Esophagus squamous epithelium (tissue), 5 donors: ENCODE measurements at regions not wholly inside any gene's neighbourhood (a gene's known extent, or its start where the extent isn't known, plus 50 kb on each side); places are given as distances from the start of the nearest gene placed in this dataset.

Experiments used
- DNase-seq: peaks from one replicate; lab custom pipeline; 2025; lab: John Stamatoyannopoulos, UW
- H3K27ac ChIP-seq, 4 donors: fragments of 200-600 bp; sonication (generic); one replicate each; pipeline ENCODE4 v1.5.1; 2016 to 2019; ENCODE audit warnings: mild to moderate bottlenecking in 1 of 4
- H3K27me3 ChIP-seq, 4 donors: fragments of 200-600 bp; sonication (generic); 1 replicate in 3 of 4; 2 replicates in 1 of 4; pipeline versions ENCODE4 v1.5.1 to v1.6.0; 2017 to 2021; ENCODE audit warnings: antibody characterized with exemption in 1 of 4
- H3K36me3 ChIP-seq, 3 donors: fragments of 200-600 bp; sonication (generic); one replicate each; pipeline ENCODE4 v1.5.1; 2016 to 2019
- H3K4me1 ChIP-seq, 3 donors: fragments of 200-600 bp; sonication (generic); one replicate each; pipeline ENCODE4 v1.5.1; 2017 to 2019
- H3K4me3 ChIP-seq, 4 donors: fragments of 200-600 bp; sonication (generic); 1 replicate in 3 of 4; 2 replicates in 1 of 4; pipeline ENCODE4 v1.5.1; 2016 to 2019; ENCODE audit warnings: mild to moderate bottlenecking in 2 of 4, moderate library complexity in 1 of 4
- H3K9me3 ChIP-seq, 3 donors: fragments of 200-600 bp; sonication (generic); one replicate each; pipeline ENCODE4 v1.5.1; 2016 to 2019
- CTCF ChIP-seq, 6 experiments: fragments of 450-650 bp in 4 of 6; fragments of 200-600 bp in 2 of 6; sonication (generic) in 2 of 6; IDR thresholded peaks; one replicate each; pipeline ENCODE4 v1.5.1; 2016 to 2019; ENCODE audit warnings: antibody characterized with exemption in 6 of 6, mild to moderate bottlenecking in 4 of 6, moderate library complexity in 4 of 6
- POLR2A ChIP-seq, 4 donors: fragments of 450-650 bp; IDR thresholded peaks; one replicate each; pipeline ENCODE4 v1.6.1; 2017; ENCODE audit warnings: antibody characterized with exemption in 4 of 4, mild to moderate bottlenecking in 4 of 4, moderate library complexity in 3 of 4
- WGBS, 2 donors: methylation state at CpG; one replicate each; pipeline ENCODE4 v1.1.5; 2018; 5-methylcytosine and 5-hydroxymethylcytosine counted together
- intact Hi-C: fragments of 100-400 bp; cut with DNase I; formaldehyde crosslinking; loops from one replicate; pipeline ENCODE4 v1.15.0; 2022
- donor health status: DM: yes; HTN: yes; CAD: no.

- Histone ChIP-seq H3K4me1 (no peaks in the 10 kb centered on the region), H3K4me3 (no peak overlapping the region), H3K36me3 (no peaks in the 10 kb centered on the region), H3K9me3 (no peaks in the 10 kb centered on the region), H3K27me3 (no peaks in the 10 kb centered on the region), H3K27ac (no peak overlapping the region)
- intact Hi-C loops, result no loop called here
- TF ChIP-seq POLR2A (IDR thresholded peaks at IDR 0.05) (no peak), CTCF (IDR thresholded peaks at IDR 0.05) (no peak)
- WGBS, 2 donors, result 80 to 91% methylated on average over 3 of the region's 3 CpGs
- DNase-seq, result no peak
Observed at GRCh38 chr9:13750639-13751038, 471.1 kb upstream of the MPDZ start.

GRCh38 chr9:13750061-13750460, 470.6 kb upstream of the MPDZ start:
- DNase-seq, result no peak
- Histone ChIP-seq H3K36me3 (no peaks in the 10 kb centered on the region), H3K4me3 (no peak overlapping the region), H3K27ac (no peak overlapping the region), H3K4me1 (no peaks in the 10 kb centered on the region), H3K27me3 (no peaks in the 10 kb centered on the region), H3K9me3 (no peaks in the 10 kb centered on the region)
- 72 to 85% methylated on average over 4 of the region's 4 CpGs for WGBS, 2 donors
- intact Hi-C loops, result no loop called here
- no peak for TF ChIP-seq CTCF (IDR thresholded peaks at IDR 0.05)
- TF ChIP-seq POLR2A (IDR thresholded peaks at IDR 0.05), result no peak

GRCh38 chr9:13746876-13747275, 467.4 kb upstream of the MPDZ start:
- no peaks in the 10 kb centered on the region for H3K9me3 ChIP-seq
- no peak for TF ChIP-seq CTCF (IDR thresholded peaks at IDR 0.05)
- no peak for TF ChIP-seq POLR2A (IDR thresholded peaks at IDR 0.05)
- H3K36me3 ChIP-seq, result no peaks in the 10 kb centered on the region
- H3K4me3 ChIP-seq, result no peak overlapping the region
- peaks cover 0 to 4% (median 0%) of the 10 kb centered on the region in 4 donors for H3K27me3 ChIP-seq
- H3K4me1 ChIP-seq, result no peaks in the 10 kb centered on the region
- 79 to 81% methylated on average over 1 of the region's 1 CpG for WGBS, 2 donors
- H3K27ac ChIP-seq, result no peak overlapping the region
- no peak for DNase-seq
- intact Hi-C loops, result no loop called here

- H3K36me3 ChIP-seq, result no peaks in the 10 kb centered on the region
- no peak overlapping the region for H3K4me3 ChIP-seq
- no peak overlapping the region for H3K27ac ChIP-seq
- no peaks in the 10 kb centered on the region for H3K9me3 ChIP-seq
- no peaks in the 10 kb centered on the region for H3K4me1 ChIP-seq
- TF ChIP-seq POLR2A (IDR thresholded peaks at IDR 0.05) (no peak), CTCF (IDR thresholded peaks at IDR 0.05) (no peak)
- no peak for DNase-seq
- WGBS, 2 donors, result 70% methylated on average over 13 to 15 of the region's 16 CpGs
- H3K27me3 ChIP-seq, result peaks cover 0 to 4% (median 0%) of the 10 kb centered on the region in 4 donors
- intact Hi-C loops, result no loop called here
Observed at GRCh38 chr9:13744261-13744901, 464.9 kb upstream of the MPDZ start.

- intact Hi-C loops, result no loop called here
- H3K27me3 ChIP-seq, result no peaks in the 10 kb centered on the region
Observed at GRCh38 chr9:13737885-13738284, 458.4 kb upstream of the MPDZ start.

More at GRCh38 chr9:13737885-13738284, 458.4 kb upstream of the MPDZ start:
- DNase-seq, result no peak
- Histone ChIP-seq H3K9me3 (no peaks in the 10 kb centered on the region), H3K4me3 (no peak overlapping the region), H3K4me1 (no peaks in the 10 kb centered on the region), H3K36me3 (no peaks in the 10 kb centered on the region), H3K27ac (no peak overlapping the region)
- TF ChIP-seq CTCF (IDR thresholded peaks at IDR 0.05) (no peak), POLR2A (IDR thresholded peaks at IDR 0.05) (no peak)
